Endothelial cell of hepatic sinusoid (primary cell): ENCODE measurements at regions not wholly inside any gene's neighbourhood (a gene's known extent, or its start where the extent isn't known, plus 50 kb on each side); places are given as distances from the start of the nearest gene placed in this dataset.

ENCODE experiments used
- in situ Hi-C: cut with HindIII; loops from 2 replicates; pipeline ENCODE4 v1.10.0; 2017; ENCODE audit warnings: low sequenced_read_pairs

GRCh38 chr22:46100401-46101105 lies 49.8 kb upstream of the PPARA start:
- in situ Hi-C loops = no loop called here
